GM21825 (cell line): ENCODE measurements at regions not wholly inside any gene's neighbourhood (a gene's known extent, or its start where the extent isn't known, plus 50 kb on each side); places are given as distances from the start of the nearest gene placed in this dataset.

Source experiments
- ATAC-seq: cut with Tn5 transposase; IDR thresholded peaks from one replicate; pipeline ENCODE4 v1.9.1; 2021; ENCODE audit warnings: mild to moderate bottlenecking, moderate library complexity; ENCODE audit not compliant: unreplicated experiment

- no peak for ATAC-seq
Observed at GRCh38 chr9:91122755-91123154, 239.0 kb downstream of the AUH start.

- ATAC-seq, result no peak
Observed at GRCh38 chr9:91126761-91127445, 234.8 kb downstream of the AUH start.

DNA sequence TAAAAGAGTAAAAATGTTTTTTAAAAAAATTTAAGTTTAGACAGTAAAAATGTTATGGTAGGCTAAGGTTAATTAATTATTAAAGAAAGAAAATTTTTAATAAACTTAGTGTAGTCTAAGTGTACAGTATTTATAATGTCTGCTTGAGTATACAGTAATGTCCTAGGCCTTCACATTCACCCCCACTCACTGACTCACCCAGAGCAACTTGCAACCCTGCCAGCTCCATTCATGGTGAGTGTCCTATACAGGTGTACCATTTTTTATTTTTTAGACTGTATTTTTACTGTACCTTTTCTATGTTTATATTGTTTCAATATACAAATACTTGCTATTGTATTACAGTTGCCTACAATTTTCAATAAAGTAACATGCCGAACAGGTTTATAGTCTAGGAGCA is 234.1 kb downstream of the AUH start:
- no peak for ATAC-seq

DNA sequence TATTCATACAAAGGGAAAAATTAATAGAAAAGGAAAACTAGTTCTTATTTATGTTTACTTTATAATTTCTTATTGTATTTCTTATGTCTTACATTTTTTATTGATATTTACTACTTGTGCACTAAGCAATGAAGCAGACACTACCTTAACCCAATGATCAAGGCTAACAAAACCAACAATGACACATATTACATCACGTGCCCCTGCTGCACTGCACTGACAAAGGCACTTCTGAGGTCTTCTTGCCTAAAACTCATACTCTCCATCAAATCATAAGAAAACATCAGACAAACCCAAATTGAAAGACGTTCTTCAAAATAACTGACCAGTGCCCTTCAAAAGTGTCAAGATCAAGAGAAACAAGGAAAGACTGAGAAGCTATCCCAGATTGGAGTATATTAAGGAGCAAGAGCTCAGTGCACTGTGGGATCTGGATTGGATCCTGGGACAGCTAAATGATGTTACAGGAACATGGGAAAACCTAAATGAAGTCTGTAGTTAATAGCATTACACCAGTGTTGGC is 230.9 kb downstream of the AUH start:
- ATAC-seq, result no peak

GRCh38 chr9:91131433-91131839 is 230.3 kb downstream of the AUH start:
- ATAC-seq, result no peak

GRCh38 chr9:91132576-91133073 is 229.1 kb downstream of the AUH start:
- ATAC-seq, result no peak

DNA sequence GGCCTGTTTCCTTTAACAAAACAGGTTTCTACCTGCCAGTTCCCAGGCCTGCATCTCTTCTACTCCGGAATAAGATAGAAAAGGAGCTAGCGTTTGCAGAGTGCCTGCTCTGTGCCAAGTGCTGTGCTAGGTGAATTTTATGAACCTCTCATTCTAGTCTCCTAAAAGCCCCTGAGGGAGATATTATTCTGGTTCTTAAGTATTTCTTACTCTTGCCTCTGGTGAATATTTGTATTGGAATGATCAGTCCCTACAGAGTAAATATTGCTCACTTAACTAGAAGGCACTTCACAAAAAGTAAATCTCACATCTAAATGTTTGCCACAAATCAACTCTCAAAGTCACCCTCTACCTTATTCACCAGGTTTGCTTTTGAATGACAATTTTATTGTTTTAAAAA is 227.1 kb downstream of the AUH start:
- no peak for ATAC-seq

GRCh38 chr9:91137391-91137790 is 224.3 kb downstream of the AUH start:
- ATAC-seq, result no peak

DNA sequence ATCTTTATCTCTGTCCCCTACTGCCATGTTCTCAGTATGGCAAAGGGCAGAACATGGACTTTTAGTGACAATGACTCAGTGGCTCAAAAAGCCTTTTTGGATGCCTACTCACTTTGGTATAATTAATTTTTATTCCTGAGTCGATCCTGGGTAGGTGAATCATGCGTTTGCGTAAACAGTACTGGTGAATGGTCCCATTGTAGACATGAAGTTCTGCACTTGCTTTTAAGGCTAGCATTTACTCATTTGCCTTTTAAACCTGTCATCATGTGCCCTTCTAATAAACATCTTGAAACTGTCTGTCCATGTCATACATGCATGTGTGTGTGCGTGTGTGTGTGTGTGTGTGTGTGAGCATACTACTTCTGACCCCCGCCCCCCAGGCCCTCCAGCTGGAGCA is 223.0 kb downstream of the AUH start:
- no peak for ATAC-seq

DNA sequence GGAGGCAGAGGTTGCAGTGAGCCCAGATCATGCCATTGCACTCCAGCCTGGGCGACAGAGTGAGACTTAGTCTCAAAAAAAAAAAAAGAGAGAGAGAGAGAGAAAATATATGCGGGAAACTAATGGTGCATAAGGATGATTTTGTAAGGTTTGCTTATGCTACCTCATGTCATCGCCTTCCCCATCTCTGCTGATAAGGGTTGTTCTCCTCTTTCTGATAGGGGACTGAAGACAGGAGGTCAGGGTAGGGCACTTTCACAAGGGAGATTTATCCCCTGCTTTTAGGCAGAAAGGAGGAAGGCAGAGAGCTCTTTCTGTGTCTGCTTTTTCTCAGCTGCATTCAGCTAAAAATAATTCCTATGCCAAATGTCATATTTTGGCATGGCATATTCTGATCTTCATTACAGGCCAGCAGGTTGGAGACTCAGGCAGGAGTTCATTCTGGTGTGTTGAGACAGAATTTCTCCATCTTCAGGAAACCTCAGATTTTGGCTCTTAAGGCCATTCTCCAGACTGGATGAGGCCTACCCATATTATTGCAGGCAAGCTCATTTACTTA is 220.2 kb downstream of the AUH start:
- no peak for ATAC-seq

DNA sequence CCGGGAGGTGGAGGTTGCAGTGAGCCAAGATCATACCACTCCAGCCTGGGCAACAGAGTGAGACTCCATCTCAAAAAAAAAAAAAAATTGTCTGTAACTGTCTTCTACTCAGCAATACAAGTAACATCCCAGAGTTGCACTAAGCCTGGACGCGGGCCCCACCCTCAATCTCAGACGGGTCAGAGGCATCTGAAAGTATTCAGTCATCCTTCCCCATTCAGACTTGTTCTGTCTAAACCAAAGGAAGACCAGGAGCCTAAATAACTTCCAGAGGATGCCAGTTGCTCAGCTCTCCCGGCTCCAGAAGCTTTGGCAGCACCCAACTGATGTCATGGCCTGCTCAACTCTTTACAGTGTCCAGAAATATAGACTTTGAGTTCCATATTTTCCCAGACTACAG is 218.6 kb downstream of the AUH start:
- no peak for ATAC-seq

- ATAC-seq, result no peak
Observed at GRCh38 chr9:91143642-91144041, 218.1 kb downstream of the AUH start.

GRCh38 chr9:91144769-91145168 is 216.9 kb downstream of the AUH start:
- ATAC-seq, result no peak

DNA sequence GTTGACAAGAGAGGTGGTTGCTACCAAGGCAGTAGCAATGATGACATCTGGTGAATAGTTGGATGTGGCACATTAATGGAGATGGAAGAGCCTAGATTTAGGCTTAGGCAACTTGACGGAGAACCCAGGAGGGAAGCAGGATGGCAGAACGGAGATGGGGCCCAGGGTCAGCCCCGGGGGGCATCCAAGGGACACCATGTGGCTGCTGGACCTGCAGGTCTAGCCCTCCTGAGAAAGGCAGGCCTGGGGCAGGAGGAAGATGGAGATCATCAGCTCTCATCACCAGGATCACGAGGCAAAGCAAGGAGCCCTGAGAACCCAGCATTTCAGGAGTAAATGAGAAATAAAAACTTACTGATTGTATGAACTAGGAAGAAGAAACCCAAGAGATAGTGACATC is 216.2 kb downstream of the AUH start:
- no peak for ATAC-seq

- no peak for ATAC-seq
Observed at GRCh38 chr9:91146391-91147019, 215.2 kb downstream of the AUH start.

DNA sequence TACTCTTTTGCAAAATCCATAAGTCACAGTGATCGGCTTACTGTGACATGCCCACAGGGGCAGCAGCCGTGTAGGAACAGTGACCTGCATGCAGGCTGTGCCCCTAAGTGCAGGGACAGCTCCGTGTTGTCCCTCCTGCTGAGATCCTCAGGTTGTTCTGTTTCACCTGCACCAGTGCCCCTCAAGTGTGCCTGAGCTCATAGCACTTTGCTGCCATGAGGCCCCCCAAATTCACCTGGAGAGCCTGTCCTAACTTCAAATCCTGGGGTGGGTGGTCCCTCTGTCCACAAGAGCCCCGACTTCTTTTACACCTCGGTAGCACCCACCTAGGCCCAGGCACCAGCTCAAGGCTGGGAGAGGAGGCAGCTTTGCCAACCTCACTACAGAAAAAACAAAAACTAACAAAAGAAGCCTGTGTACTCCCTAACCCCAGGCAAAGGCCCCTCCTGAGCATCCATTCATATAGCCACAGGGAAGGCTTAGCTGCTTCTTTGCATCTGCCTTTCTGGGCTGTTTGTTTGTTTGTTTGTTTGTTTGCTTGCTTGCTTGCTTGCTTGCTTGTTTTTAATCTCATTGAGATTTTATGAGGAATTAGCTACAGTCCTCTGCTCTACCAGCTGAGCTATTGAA is 214.5 kb downstream of the AUH start:
- no peak for ATAC-seq

- ATAC-seq, result peak; percentile 22
Observed at GRCh38 chr9:91148306-91148705, 213.4 kb downstream of the AUH start.

DNA sequence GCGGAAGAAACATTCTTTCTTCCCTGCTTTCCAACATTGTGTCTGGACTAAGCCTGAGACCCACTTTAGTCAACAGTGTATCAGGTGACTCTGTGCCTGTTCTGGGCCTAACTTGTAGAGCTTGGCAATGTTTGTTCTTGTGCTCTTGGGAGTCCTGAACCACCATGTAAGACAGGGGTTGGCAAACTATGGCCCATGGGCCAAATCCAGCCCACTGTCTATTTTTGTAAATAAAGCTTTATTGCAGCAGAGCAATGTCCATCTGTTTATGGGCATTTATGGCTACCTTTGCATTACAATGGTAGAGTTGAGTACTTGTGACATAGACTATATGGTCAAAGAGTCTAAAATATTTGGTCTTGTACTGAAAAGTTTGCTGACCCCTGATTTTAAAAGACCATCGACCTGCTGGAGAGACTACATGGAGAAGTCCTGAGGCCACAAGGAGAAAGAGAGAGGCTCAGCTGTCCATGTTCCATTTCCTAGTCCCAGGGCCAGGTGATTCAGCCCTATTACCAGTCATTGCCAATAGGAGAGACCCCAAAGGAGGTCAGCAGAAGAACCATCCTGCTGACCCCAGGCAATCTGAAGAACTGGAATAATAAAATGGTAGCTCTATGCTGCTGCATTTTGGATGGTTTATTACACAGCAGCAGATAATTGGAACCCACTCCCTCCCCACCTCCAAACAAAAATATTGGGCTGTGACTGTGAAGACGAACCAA is 211.3 kb downstream of the AUH start:
- no peak for ATAC-seq

- peak; percentile 58 for ATAC-seq
Observed at GRCh38 chr9:91150998-91151717, 210.6 kb downstream of the AUH start.

GRCh38 chr9:91151718-91152095 is 210.0 kb downstream of the AUH start:
- no peak for ATAC-seq
